ENCODE measurements at regions not wholly inside any gene's neighbourhood (a gene's known extent, or its start where the extent isn't known, plus 50 kb on each side); places are given as distances from the start of the nearest gene placed in this dataset.
A peak's percentile ranks its signal among the peaks of the same experiment; 100 is the strongest.

DNA sequence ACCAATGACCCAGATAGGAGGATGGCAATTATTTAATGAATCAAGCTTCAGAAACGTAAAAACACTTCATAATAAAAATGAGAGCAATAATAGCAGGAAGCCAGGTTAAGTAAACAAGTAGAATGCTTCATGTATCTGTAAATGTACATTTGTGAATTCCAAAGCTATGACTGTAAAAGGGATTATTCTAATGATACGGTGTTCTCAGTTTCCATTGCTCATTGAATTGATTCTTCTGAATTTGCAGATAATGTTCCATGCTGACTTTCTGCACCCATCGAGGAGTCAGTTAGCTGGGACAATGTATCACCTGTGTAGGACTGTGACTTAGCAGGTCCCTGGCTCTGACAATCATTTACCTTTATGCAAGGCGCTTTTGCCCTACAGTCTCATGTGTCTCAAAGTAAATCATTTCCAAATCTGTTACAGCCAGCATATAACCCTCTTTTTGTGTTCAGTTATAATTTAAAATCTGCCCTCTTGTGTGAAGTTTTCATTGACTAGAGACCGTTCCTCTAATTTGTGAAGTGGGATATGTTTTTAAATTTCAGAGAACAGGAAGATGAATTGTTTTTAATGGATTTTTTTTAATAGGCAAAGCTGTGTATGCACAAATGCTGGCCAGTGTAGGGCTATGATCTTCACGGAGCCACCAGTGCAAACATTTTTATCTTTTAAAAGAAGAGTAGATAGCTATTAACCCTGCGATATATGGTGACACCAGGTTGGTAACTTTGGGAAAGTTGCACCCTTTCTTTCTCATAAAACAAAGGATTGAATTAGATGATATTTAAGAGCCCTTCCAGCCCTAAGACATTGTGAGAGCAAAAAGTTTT is 267.1 kb downstream of the KLF5 start:
- TF ChIP-seq, protein P1, sequence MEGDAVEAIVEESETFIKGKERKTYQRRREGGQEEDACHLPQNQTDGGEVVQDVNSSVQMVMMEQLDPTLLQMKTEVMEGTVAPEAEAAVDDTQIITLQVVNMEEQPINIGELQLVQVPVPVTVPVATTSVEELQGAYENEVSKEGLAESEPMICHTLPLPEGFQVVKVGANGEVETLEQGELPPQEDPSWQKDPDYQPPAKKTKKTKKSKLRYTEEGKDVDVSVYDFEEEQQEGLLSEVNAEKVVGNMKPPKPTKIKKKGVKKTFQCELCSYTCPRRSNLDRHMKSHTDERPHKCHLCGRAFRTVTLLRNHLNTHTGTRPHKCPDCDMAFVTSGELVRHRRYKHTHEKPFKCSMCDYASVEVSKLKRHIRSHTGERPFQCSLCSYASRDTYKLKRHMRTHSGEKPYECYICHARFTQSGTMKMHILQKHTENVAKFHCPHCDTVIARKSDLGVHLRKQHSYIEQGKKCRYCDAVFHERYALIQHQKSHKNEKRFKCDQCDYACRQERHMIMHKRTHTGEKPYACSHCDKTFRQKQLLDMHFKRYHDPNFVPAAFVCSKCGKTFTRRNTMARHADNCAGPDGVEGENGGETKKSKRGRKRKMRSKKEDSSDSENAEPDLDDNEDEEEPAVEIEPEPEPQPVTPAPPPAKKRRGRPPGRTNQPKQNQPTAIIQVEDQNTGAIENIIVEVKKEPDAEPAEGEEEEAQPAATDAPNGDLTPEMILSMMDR (IDR thresholded peaks at IDR 0.05), result no peak
- no peak for DNase-seq
- intact Hi-C loops (cut with DNase I), result no loop called here
- Histone ChIP-seq H3K27ac (no peak overlapping the region), H3K4me1 (no peaks in the 10 kb centered on the region), H3K36me3 (no peaks in the 10 kb centered on the region), H3K4me3 (no peak overlapping the region), H3K9me3 (no peaks in the 10 kb centered on the region), H3K27me3 (no peaks in the 10 kb centered on the region)
- peak; percentile 44 for ATAC-seq

DNA sequence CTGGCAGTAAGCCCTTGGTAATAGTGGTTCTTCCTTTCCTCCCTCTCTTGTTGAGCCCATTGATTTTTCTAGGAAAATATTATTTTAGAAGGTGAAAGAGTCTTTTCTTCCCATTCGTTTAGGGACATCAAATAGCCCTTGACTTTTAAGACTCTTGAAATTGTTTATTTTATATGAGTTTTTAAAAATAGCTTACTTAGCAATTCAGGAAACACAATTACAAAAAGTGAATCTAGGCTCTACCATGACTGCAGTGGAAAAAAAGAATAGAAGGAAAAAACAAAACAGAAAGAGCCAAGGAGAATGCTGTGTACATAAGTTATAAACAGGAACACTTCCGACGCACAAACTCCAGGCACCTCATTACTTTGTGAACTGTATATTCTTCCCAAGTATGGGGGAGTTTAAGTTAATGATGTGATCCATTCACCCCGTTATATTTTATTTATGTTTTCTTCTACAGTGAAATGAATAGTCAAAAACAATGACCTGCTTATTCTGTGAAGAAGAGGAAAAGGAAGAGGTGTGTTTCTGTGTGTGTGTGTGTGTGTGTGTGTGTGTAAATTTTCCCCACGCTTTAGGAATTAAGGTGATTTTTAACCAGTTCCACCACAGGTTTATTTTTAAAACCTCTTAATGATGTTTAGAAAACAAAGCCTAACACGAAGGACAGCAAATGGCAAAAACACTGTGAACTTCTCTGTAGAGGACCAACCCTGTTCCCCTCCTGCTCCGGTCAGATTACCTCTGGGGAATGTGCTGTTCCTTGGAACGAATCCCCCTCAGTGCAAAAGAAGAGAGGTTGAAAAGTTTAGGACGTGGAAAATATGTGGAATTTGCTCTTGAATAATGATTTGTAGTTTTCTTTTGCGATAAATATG is 266.3 kb downstream of the KLF5 start:
- TF ChIP-seq, protein P1 (IDR thresholded peaks at IDR 0.05), result no peak
- no peaks in the 10 kb centered on the region for H3K36me3 ChIP-seq
- H3K4me1 ChIP-seq, result no peaks in the 10 kb centered on the region
- H3K27ac ChIP-seq, result no peak overlapping the region
- H3K27me3 ChIP-seq, result no peaks in the 10 kb centered on the region
- intact Hi-C loops (cut with DNase I), result no loop called here
- H3K4me3 ChIP-seq, result no peak overlapping the region
- DNase-seq (no peak), ATAC-seq (no peak)
- no peaks in the 10 kb centered on the region for H3K9me3 ChIP-seq

DNA sequence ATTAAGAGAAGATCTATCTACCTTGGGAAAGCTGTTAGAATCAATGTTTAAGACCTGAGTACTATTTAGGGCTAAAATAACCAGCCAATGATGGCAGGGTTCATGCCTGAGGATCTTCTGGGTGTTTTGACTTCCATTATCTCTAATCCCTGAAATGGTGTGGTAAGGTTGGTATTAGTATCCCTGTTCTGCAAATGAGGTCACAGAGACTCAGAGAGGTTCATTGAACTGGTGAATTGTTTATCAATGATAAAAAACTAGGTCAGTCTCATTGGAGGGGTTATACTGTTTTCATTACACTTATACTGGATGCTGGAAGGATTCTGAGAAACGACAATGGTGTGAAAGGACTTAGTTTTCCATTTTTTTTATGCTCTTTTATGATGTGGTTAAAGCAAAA is 264.8 kb downstream of the KLF5 start:
- no peak overlapping the region for H3K4me3 ChIP-seq
- no peaks in the 10 kb centered on the region for H3K4me1 ChIP-seq
- H3K9me3 ChIP-seq, result no peaks in the 10 kb centered on the region
- no peaks in the 10 kb centered on the region for H3K27me3 ChIP-seq
- TF ChIP-seq, protein P1 (IDR thresholded peaks at IDR 0.05), result no peak
- DNase-seq (no peak), ATAC-seq (no peak)
- H3K36me3 ChIP-seq, result no peaks in the 10 kb centered on the region
- H3K27ac ChIP-seq, result no peak overlapping the region
- intact Hi-C loops (cut with DNase I), result no loop called here

DNA sequence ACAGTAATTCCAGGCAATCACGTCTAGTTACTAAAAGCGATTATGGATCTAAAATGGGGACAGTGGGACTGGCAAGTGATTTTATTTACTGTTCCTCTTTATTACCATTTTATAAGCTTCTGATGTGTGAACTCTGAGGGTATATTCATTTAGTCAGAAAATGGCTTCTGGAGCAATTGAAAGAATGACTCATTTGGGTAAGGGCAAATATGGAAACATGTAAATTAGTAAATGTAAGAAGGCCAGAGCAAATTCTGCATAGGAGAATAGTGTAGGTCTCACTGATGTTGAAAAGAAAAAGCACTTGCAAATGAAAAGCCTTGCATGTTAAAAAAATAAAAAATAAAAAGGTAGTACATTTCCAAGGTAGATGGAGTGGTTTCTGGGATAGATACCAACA is 262.2 kb downstream of the KLF5 start:
- DNase-seq, result no peak
- H3K9me3 ChIP-seq, result no peaks in the 10 kb centered on the region

DNA sequence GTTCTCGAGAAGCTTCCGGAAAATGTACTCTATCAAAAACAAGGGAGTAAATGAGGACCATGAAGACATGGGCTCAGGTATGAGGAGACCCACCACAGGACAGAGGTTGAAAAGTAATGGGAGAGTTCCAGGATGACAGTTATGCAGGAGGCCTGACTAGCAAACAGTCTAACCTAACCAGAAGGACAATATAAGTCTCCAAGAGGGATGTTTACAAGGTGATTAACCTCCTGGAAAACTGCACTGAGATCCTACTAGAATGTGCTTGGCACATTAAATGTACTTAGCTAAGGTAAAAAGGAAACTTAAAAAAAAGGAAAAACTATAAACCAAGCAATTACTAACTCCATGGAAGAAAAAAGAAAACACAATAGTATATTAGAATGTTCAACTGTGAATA is 258.3 kb downstream of the KLF5 start:
- Histone ChIP-seq H3K27me3 (no peaks in the 10 kb centered on the region), H3K4me3 (no peak overlapping the region), H3K27ac (no peak overlapping the region), H3K4me1 (no peaks in the 10 kb centered on the region), H3K36me3 (no peaks in the 10 kb centered on the region), H3K9me3 (no peaks in the 10 kb centered on the region)
- ATAC-seq, result no peak
- TF ChIP-seq, protein P1 (IDR thresholded peaks at IDR 0.05), result no peak
- intact Hi-C loops (cut with DNase I), result no loop called here
- no peak for DNase-seq

More for the DNA sequence above, 262.2 kb downstream of the KLF5 start:
- H3K4me1 ChIP-seq, result no peaks in the 10 kb centered on the region
- no peaks in the 10 kb centered on the region for H3K36me3 ChIP-seq
- no peak overlapping the region for H3K4me3 ChIP-seq
- H3K27me3 ChIP-seq, result no peaks in the 10 kb centered on the region
- ATAC-seq, result no peak
- TF ChIP-seq, protein P1 (IDR thresholded peaks at IDR 0.05), result no peak
- H3K27ac ChIP-seq, result no peak overlapping the region
- intact Hi-C loops (cut with DNase I), result no loop called here

Data from upper lobe of right lung (tissue), 1 donor.